ENCODE measurements at regions not wholly inside any gene's neighbourhood (a gene's known extent, or its start where the extent isn't known, plus 50 kb on each side); places are given as distances from the start of the nearest gene placed in this dataset.

DNA sequence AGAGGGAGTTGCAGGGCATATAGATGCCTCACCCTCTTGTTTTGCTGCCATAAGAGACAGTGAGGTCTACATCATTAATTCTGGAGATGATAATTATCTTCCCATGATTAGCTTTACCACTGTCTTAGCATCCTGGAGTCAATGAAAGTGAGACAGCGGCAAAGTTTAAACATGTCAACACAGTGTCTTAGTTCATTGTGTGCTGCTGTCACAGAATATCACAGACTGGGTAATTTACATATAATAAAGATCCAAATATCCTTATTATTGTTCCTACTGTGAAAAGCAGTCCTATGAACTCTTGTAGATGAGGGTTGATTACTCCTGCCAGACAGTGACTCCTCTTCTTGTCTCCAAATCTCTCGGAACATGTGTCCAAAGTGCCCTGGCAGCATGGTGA lies 658.6 kb upstream of the ADGRB3 start:
- TF ChIP-seq ZNF76 (CRISPR knock-in tag; IDR thresholded peaks at IDR 0.05; ENCODE audit: borderline replicate concordance), result no peak
- no peak for TF ChIP-seq ZNF384 (IDR thresholded peaks at IDR 0.05; ENCODE audit: low read depth, low read length)
- TF ChIP-seq, protein P1, sequence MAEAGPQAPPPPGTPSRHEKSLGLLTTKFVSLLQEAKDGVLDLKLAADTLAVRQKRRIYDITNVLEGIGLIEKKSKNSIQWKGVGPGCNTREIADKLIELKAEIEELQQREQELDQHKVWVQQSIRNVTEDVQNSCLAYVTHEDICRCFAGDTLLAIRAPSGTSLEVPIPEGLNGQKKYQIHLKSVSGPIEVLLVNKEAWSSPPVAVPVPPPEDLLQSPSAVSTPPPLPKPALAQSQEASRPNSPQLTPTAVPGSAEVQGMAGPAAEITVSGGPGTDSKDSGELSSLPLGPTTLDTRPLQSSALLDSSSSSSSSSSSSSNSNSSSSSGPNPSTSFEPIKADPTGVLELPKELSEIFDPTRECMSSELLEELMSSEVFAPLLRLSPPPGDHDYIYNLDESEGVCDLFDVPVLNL (CRISPR knock-in tag; IDR thresholded peaks at IDR 0.05; ENCODE audit: low read depth), result no peak
- no peak for TF ChIP-seq TAF9B (IDR thresholded peaks at IDR 0.05; ENCODE audit: partially characterized antibody)
- no peak for TF ChIP-seq WHSC1 (IDR thresholded peaks at IDR 0.05; ENCODE audit: low read length)
- TF ChIP-seq HDAC1 (IDR thresholded peaks at IDR 0.05), result no peak
- no peak for TF ChIP-seq ZNF444 (CRISPR knock-in tag; IDR thresholded peaks at IDR 0.05)
- no peak for TF ChIP-seq SMARCE1 (IDR thresholded peaks at IDR 0.05)

All from K562 (cell line).